ENCODE measurements at regions not wholly inside any gene's neighbourhood (a gene's known extent, or its start where the extent isn't known, plus 50 kb on each side); places are given as distances from the start of the nearest gene placed in this dataset.

- no peak overlapping the region for H3K4me3 ChIP-seq (ENCODE audit: low read depth, low read length)
- TF ChIP-seq MAX (IDR thresholded peaks at IDR 0.05; ENCODE audit: low read depth, low read length) (no peak), MYC (IDR thresholded peaks at IDR 0.05; ENCODE audit: low read depth, low read length) (no peak), POLR2A (IDR thresholded peaks at IDR 0.05; ENCODE audit: extremely low read depth, insufficient read length) (no peak), CTCF (IDR thresholded peaks at IDR 0.05; ENCODE audit: low read depth, low read length) (no peak)
- no peak for DNase-seq (ENCODE audit: low read depth)
Observed at GRCh38 chr4:129193357-129194100, 97.6 kb downstream of the C4orf33 start.

- H3K4me3 ChIP-seq (ENCODE audit: low read depth, low read length) = no peak overlapping the region
- TF ChIP-seq POLR2A (IDR thresholded peaks at IDR 0.05; ENCODE audit: extremely low read depth, insufficient read length) (no peak), CTCF (IDR thresholded peaks at IDR 0.05; ENCODE audit: low read depth, low read length) (no peak), MAX (IDR thresholded peaks at IDR 0.05; ENCODE audit: low read depth, low read length) (no peak), MYC (IDR thresholded peaks at IDR 0.05; ENCODE audit: low read depth, low read length) (no peak)
- no peak for DNase-seq (ENCODE audit: low read depth)
Observed at GRCh38 chr4:129208481-129208880, 112.5 kb downstream of the C4orf33 start.

- no peak for TF ChIP-seq MYC (IDR thresholded peaks at IDR 0.05; ENCODE audit: low read depth, low read length)
- no peak for TF ChIP-seq MAX (IDR thresholded peaks at IDR 0.05; ENCODE audit: low read depth, low read length)
- TF ChIP-seq POLR2A (IDR thresholded peaks at IDR 0.05; ENCODE audit: extremely low read depth, insufficient read length) = no peak
- no peak for TF ChIP-seq CTCF (IDR thresholded peaks at IDR 0.05; ENCODE audit: low read depth, low read length)
- no peak for DNase-seq (ENCODE audit: low read depth)
- H3K4me3 ChIP-seq (ENCODE audit: low read depth, low read length) = no peak overlapping the region
Observed at GRCh38 chr4:129213692-129214091, 117.7 kb downstream of the C4orf33 start.

GRCh38 chr4:129218360-129218759, 122.4 kb downstream of the C4orf33 start:
- DNase-seq (ENCODE audit: low read depth) = no peak
- TF ChIP-seq MAX (IDR thresholded peaks at IDR 0.05; ENCODE audit: low read depth, low read length) (no peak), MYC (IDR thresholded peaks at IDR 0.05; ENCODE audit: low read depth, low read length) (no peak), POLR2A (IDR thresholded peaks at IDR 0.05; ENCODE audit: extremely low read depth, insufficient read length) (no peak), CTCF (IDR thresholded peaks at IDR 0.05; ENCODE audit: low read depth, low read length) (no peak)

GRCh38 chr4:129218897-129219296, 122.9 kb downstream of the C4orf33 start:
- H3K4me3 ChIP-seq (ENCODE audit: low read depth, low read length) = no peak overlapping the region
- no peak for TF ChIP-seq POLR2A (IDR thresholded peaks at IDR 0.05; ENCODE audit: extremely low read depth, insufficient read length)
- no peak for TF ChIP-seq MYC (IDR thresholded peaks at IDR 0.05; ENCODE audit: low read depth, low read length)
- no peak for TF ChIP-seq MAX (IDR thresholded peaks at IDR 0.05; ENCODE audit: low read depth, low read length)
- no peak for DNase-seq (ENCODE audit: low read depth)

More at GRCh38 chr4:129218360-129218759, 122.4 kb downstream of the C4orf33 start:
- no peak overlapping the region for H3K4me3 ChIP-seq (ENCODE audit: low read depth, low read length)

GRCh38 chr4:129220254-129220653, 124.3 kb downstream of the C4orf33 start:
- no peak overlapping the region for H3K4me3 ChIP-seq (ENCODE audit: low read depth, low read length)
- no peak for DNase-seq (ENCODE audit: low read depth)
- TF ChIP-seq POLR2A (IDR thresholded peaks at IDR 0.05; ENCODE audit: extremely low read depth, insufficient read length) (no peak), CTCF (IDR thresholded peaks at IDR 0.05; ENCODE audit: low read depth, low read length) (no peak), MAX (IDR thresholded peaks at IDR 0.05; ENCODE audit: low read depth, low read length) (no peak), MYC (IDR thresholded peaks at IDR 0.05; ENCODE audit: low read depth, low read length) (no peak)
